Hepatocyte (in vitro differentiated cells): ENCODE measurements at regions not wholly inside any gene's neighbourhood (a gene's known extent, or its start where the extent isn't known, plus 50 kb on each side); places are given as distances from the start of the nearest gene placed in this dataset.

Experiments used
- DNase-seq: peaks from one replicate; pipeline ENCODE4 v3.0.0-alpha.2; 2016; ENCODE audit warnings: low spot score
- H2AFZ ChIP-seq: fragments of 200-600 bp; sonication (generic); 2 replicates; pipeline ENCODE4 v1.6.0; 2016; ENCODE audit warnings: antibody characterized with exemption, mild to moderate bottlenecking
- H3K27ac ChIP-seq: fragments of 200-600 bp; sonication (generic); 2 replicates; pipeline ENCODE4 v1.5.1; 2016; ENCODE audit warnings: mild to moderate bottlenecking
- H3K27me3 ChIP-seq: fragments of 200-600 bp; sonication (generic); 2 replicates; pipeline ENCODE4 v1.6.1; 2016
- H3K36me3 ChIP-seq: fragments of 200-600 bp; sonication (generic); replicated peaks from 2 replicates; pipeline ENCODE4 v1.5.1; 2016; ENCODE audit warnings: low read depth; ENCODE audit not compliant: insufficient read depth
- H3K4me1 ChIP-seq: fragments of 200-600 bp; sonication (generic); 2 replicates; pipeline ENCODE4 v1.5.1; 2016; ENCODE audit warnings: mild to moderate bottlenecking, moderate library complexity; ENCODE audit not compliant: insufficient read depth
- H3K4me2 ChIP-seq: fragments of 200-600 bp; sonication (generic); 2 replicates; pipeline ENCODE4 v1.6.0; 2016
- H3K4me3 ChIP-seq: fragments of 200-600 bp; sonication (generic); 2 replicates; pipeline ENCODE4 v1.5.1; 2016; ENCODE audit warnings: mild to moderate bottlenecking
- H3K79me2 ChIP-seq: fragments of 200-600 bp; sonication (generic); 2 replicates; pipeline ENCODE4 v1.6.0; 2017; ENCODE audit warnings: mild to moderate bottlenecking
- H3K9me2 ChIP-seq: fragments of 200-600 bp; sonication (generic); replicated peaks from 2 replicates; pipeline ENCODE4 v1.6.0; 2017; ENCODE audit warnings: mild to moderate bottlenecking; ENCODE audit not compliant: insufficient read depth
- H3K9me3 ChIP-seq: fragments of 200-600 bp; sonication (generic); 2 replicates; pipeline ENCODE4 v1.5.1; 2016; ENCODE audit warnings: low read depth, mild to moderate bottlenecking
- H4K20me1 ChIP-seq: fragments of 200-600 bp; sonication (generic); 2 replicates; pipeline ENCODE4 v1.6.0; 2016; ENCODE audit warnings: mild to moderate bottlenecking; ENCODE audit not compliant: insufficient read depth, poor library complexity, severe bottlenecking
- CTCF ChIP-seq: fragments of 200-600 bp; sonication (generic); IDR thresholded peaks from 2 replicates; pipeline ENCODE4 v1.5.1; 2016; ENCODE audit warnings: antibody characterized with exemption, mild to moderate bottlenecking; ENCODE audit not compliant: poor library complexity
- EZH2 ChIP-seq: fragments of 200-600 bp; sonication (generic); IDR thresholded peaks from 2 replicates; pipeline ENCODE4 v1.6.1; 2016; ENCODE audit warnings: antibody characterized with exemption, mild to moderate bottlenecking, borderline replicate concordance
- EZH2phosphoT487 ChIP-seq: fragments of 200-600 bp; sonication (generic); IDR thresholded peaks from one replicate; pipeline ENCODE4 v1.6.1; 2018; ENCODE audit warnings: antibody characterized with exemption, mild to moderate bottlenecking, low read depth, moderate library complexity; ENCODE audit not compliant: unreplicated experiment, severe bottlenecking
- WGBS: methylation state at CpG from one replicate; pipeline ENCODE4 v1.1.6; 2016; ENCODE audit warnings: low lambda C conversion rate; ENCODE audit errors: missing lambda C conversion rate; 5-methylcytosine and 5-hydroxymethylcytosine counted together

GRCh38 chr15:87167706-87168105, 1088.0 kb downstream of the AGBL1 start:
- Histone ChIP-seq H3K79me2 (no peaks in the 10 kb centered on the region), H3K4me2 (no peak overlapping the region), H3K27me3 (no peaks in the 10 kb centered on the region), H3K4me3 (no peak overlapping the region), H3K9me2 (no peaks in the 10 kb centered on the region), H3K27ac (no peak overlapping the region), H3K4me1 (no peaks in the 10 kb centered on the region), H3K9me3 (no peaks in the 10 kb centered on the region), H2AFZ (no peak overlapping the region), H3K36me3 (no peaks in the 10 kb centered on the region), H4K20me1 (no peaks in the 10 kb centered on the region)
- no peak for DNase-seq
- TF ChIP-seq EZH2, result no peak
- no peak for TF ChIP-seq EZH2phosphoT487
- TF ChIP-seq CTCF, result no peak
- WGBS, result 68% methylated on average over 1 of the region's 1 CpG

GRCh38 chr15:87167055-87167454, 1087.4 kb downstream of the AGBL1 start:
- TF ChIP-seq CTCF (no peak), EZH2phosphoT487 (no peak), EZH2 (no peak)
- H3K4me1 ChIP-seq, result no peaks in the 10 kb centered on the region
- no peak overlapping the region for H3K27ac ChIP-seq
- no peak overlapping the region for H3K4me3 ChIP-seq
- no peak overlapping the region for H3K4me2 ChIP-seq
- H3K36me3 ChIP-seq, result no peaks in the 10 kb centered on the region
- no peaks in the 10 kb centered on the region for H3K79me2 ChIP-seq
- no peaks in the 10 kb centered on the region for H4K20me1 ChIP-seq
- H3K27me3 ChIP-seq, result no peaks in the 10 kb centered on the region
- no peaks in the 10 kb centered on the region for H3K9me3 ChIP-seq
- H2AFZ ChIP-seq, result no peak overlapping the region
- no peaks in the 10 kb centered on the region for H3K9me2 ChIP-seq
- no peak for DNase-seq

- Histone ChIP-seq H3K36me3 (no peaks in the 10 kb centered on the region), H3K27ac (no peak overlapping the region), H4K20me1 (no peaks in the 10 kb centered on the region), H3K4me3 (no peak overlapping the region), H3K9me3 (no peaks in the 10 kb centered on the region), H2AFZ (no peak overlapping the region), H3K27me3 (peaks cover 3% of the 10 kb centered on the region), H3K79me2 (no peaks in the 10 kb centered on the region), H3K4me2 (no peak overlapping the region), H3K4me1 (no peaks in the 10 kb centered on the region), H3K9me2 (no peaks in the 10 kb centered on the region)
- WGBS, result 82% methylated on average over 4 of the region's 4 CpGs
- TF ChIP-seq EZH2, result no peak
- no peak for TF ChIP-seq CTCF
- no peak for TF ChIP-seq EZH2phosphoT487
- DNase-seq, result no peak
Observed at GRCh38 chr15:87155771-87156170, 1076.1 kb downstream of the AGBL1 start.

GRCh38 chr15:87154761-87155160, 1075.1 kb downstream of the AGBL1 start:
- H3K27ac ChIP-seq, result no peak overlapping the region
- H3K27me3 ChIP-seq, result peaks cover 3% of the 10 kb centered on the region
- H3K4me1 ChIP-seq, result no peaks in the 10 kb centered on the region
- no peak overlapping the region for H2AFZ ChIP-seq
- no peaks in the 10 kb centered on the region for H3K79me2 ChIP-seq
- no peak overlapping the region for H3K4me3 ChIP-seq
- no peak for DNase-seq
- TF ChIP-seq CTCF, result no peak
- no peak overlapping the region for H3K4me2 ChIP-seq
- H4K20me1 ChIP-seq, result no peaks in the 10 kb centered on the region
- no peaks in the 10 kb centered on the region for H3K9me3 ChIP-seq
- no peaks in the 10 kb centered on the region for H3K36me3 ChIP-seq
- H3K9me2 ChIP-seq, result no peaks in the 10 kb centered on the region
